SK-N-SH (cell line): ENCODE measurements at regions not wholly inside any gene's neighbourhood (a gene's known extent, or its start where the extent isn't known, plus 50 kb on each side); places are given as distances from the start of the nearest gene placed in this dataset.

Source experiments
- CTCF ChIA-PET: fragments of 300-600, 350-600 bp; formaldehyde crosslinking; extraction: SDS; loops from one replicate; lab custom pipeline; 2021; lab: Yijun Ruan, JAX
- POLR2A ChIA-PET: fragments of 350-600 bp; sonication (Branson Sonifier 250); formaldehyde crosslinking; extraction: SDS; loops from one replicate; lab custom pipeline; 2020; ENCODE audit warnings: antibody characterized with exemption, inconsistent platforms; lab: Yijun Ruan, JAX
- DNase-seq: peaks from one replicate; pipeline ENCODE4 v3.0.0; 2012
- H2AFZ ChIP-seq: fragments of 200-600 bp; sonication (generic); 2 replicates; pipeline ENCODE4 v1.8.1; 2016; ENCODE audit warnings: antibody characterized with exemption, mild to moderate bottlenecking, low read depth
- H3F3A ChIP-seq: fragments of 200-600 bp; sonication (generic); replicated peaks from 2 replicates; pipeline ENCODE3; 2016; ENCODE audit warnings: antibody characterized with exemption, mild to moderate bottlenecking; ENCODE audit not compliant: insufficient read depth
- H3K27ac ChIP-seq, 2 experiments: fragments of 200-500 bp in 1 of 2; fragments of 200-600 bp in 1 of 2; sonication (Bioruptor generic) in 1 of 2; sonication (generic), shearing (Covaris generic) in 1 of 2; 2 replicates each; pipeline versions ENCODE4 v1.5.1 to v1.6.1; 2014 to 2016; ENCODE audit warnings: low read depth in 2 of 2, inconsistent platforms in 1 of 2, low read length in 1 of 2, mild to moderate bottlenecking in 1 of 2, mixed read lengths in 1 of 2
- H3K27me3 ChIP-seq: fragments of 200-600 bp; sonication (generic), shearing (Covaris generic); 2 replicates; pipeline ENCODE4 v1.6.1; 2016; ENCODE audit warnings: mixed run types; ENCODE audit not compliant: insufficient read depth
- H3K36me3 ChIP-seq, 2 experiments: fragments of 200-500 bp in 1 of 2; fragments of 200-600 bp in 1 of 2; sonication (Bioruptor generic) in 1 of 2; sonication (generic) in 1 of 2; replicated peaks in 1 of 2; 2 replicates each; pipeline versions ENCODE3 to v1.5.1; 2014 to 2016; ENCODE audit warnings: low read length in 1 of 2, mild to moderate bottlenecking in 1 of 2; ENCODE audit not compliant: insufficient read depth in 2 of 2, control insufficient read depth in 1 of 2
- H3K4me1 ChIP-seq, 2 experiments: fragments of 200-500 bp in 1 of 2; fragments of 200-600 bp in 1 of 2; sonication (Bioruptor generic) in 1 of 2; sonication (generic), shearing (Covaris generic) in 1 of 2; 2 replicates each; pipeline versions ENCODE4 v1.5.1 to v1.6.1; 2014 to 2016; ENCODE audit warnings: low read depth in 1 of 2, low read length in 1 of 2, mixed run types in 1 of 2; ENCODE audit not compliant: insufficient read depth in 2 of 2, control insufficient read depth in 1 of 2
- H3K4me2 ChIP-seq: fragments of 200-600 bp; sonication (generic), shearing (Covaris generic); 2 replicates; pipeline ENCODE4 v1.6.1; 2017; ENCODE audit warnings: mixed run types
- H3K4me3 ChIP-seq, 2 experiments: fragments of 200-500 bp in 1 of 2; fragments of 200-600 bp in 1 of 2; sonication (Bioruptor generic) in 1 of 2; sonication (generic), shearing (Covaris generic) in 1 of 2; 2 replicates each; pipeline versions ENCODE4 v1.5.1 to v1.8.1; 2014 to 2016; ENCODE audit warnings: low read depth in 2 of 2, inconsistent platforms in 1 of 2, low read length in 1 of 2, mild to moderate bottlenecking in 1 of 2, mixed read lengths in 1 of 2, moderate library complexity in 1 of 2
- H3K79me2 ChIP-seq: fragments of 200-600 bp; sonication (generic); 2 replicates; pipeline ENCODE4 v1.8.1; 2017; ENCODE audit warnings: mild to moderate bottlenecking; ENCODE audit not compliant: insufficient read depth
- H3K9ac ChIP-seq: fragments of 200-600 bp; sonication (generic); 2 replicates; pipeline ENCODE4 v1.6.1; 2017; ENCODE audit warnings: mixed run types
- H3K9me2 ChIP-seq: fragments of 200-600 bp; sonication (generic); 2 replicates; pipeline ENCODE4 v1.6.1; 2017; ENCODE audit warnings: mixed run types
- H3K9me3 ChIP-seq: fragments of 200-600 bp; sonication (generic); 2 replicates; pipeline ENCODE4 v1.6.1; 2017; ENCODE audit warnings: mixed run types, mild to moderate bottlenecking, moderate library complexity
- H4K20me1 ChIP-seq: fragments of 200-600 bp; sonication (generic); 2 replicates; pipeline ENCODE4 v1.6.1; 2017; ENCODE audit warnings: mild to moderate bottlenecking, mixed run types; ENCODE audit not compliant: insufficient read depth
- CTCF ChIP-seq: fragments of 200-600 bp; sonication (generic); IDR thresholded peaks from 2 replicates; pipeline ENCODE4 v1.6.1; 2017; ENCODE audit warnings: antibody characterized with exemption, mild to moderate bottlenecking, moderate library complexity
- EZH2phosphoT487 ChIP-seq: fragments of 200-600 bp; sonication (generic); IDR thresholded peaks from 2 replicates; pipeline ENCODE4 v1.6.1; 2017; ENCODE audit warnings: low read depth, mixed run types, mild to moderate bottlenecking, antibody characterized with exemption, moderate library complexity, borderline replicate concordance
- FOSL2 ChIP-seq: IDR thresholded peaks from 2 replicates; pipeline ENCODE4 v1.4.0; 2012; ENCODE audit warnings: low read depth, mild to moderate bottlenecking, moderate library complexity, borderline replicate concordance
- MAX ChIP-seq: IDR thresholded peaks from 2 replicates; pipeline ENCODE4 v1.4.0; 2012; ENCODE audit warnings: low read depth
- NRF1 ChIP-seq: IDR thresholded peaks from 2 replicates; pipeline ENCODE4 v1.6.1; 2012; ENCODE audit warnings: low read depth, mild to moderate bottlenecking, low read length
- RXRA ChIP-seq: IDR thresholded peaks from 2 replicates; pipeline ENCODE4 v1.4.0; 2012; ENCODE audit warnings: low read depth, mild to moderate bottlenecking, borderline replicate concordance
- SIN3A ChIP-seq: IDR thresholded peaks from 2 replicates; pipeline ENCODE4 v1.6.1; 2012; ENCODE audit warnings: low read depth, mild to moderate bottlenecking, low read length, moderate library complexity, borderline replicate concordance
- TAF1 ChIP-seq: IDR thresholded peaks from 2 replicates; pipeline ENCODE4 v1.6.1; 2012; ENCODE audit warnings: low read depth, mild to moderate bottlenecking, low read length, moderate library complexity, borderline replicate concordance
- TCF12 ChIP-seq: IDR thresholded peaks from 2 replicates; pipeline ENCODE4 v1.4.0; 2012
- TEAD4 ChIP-seq: IDR thresholded peaks from 2 replicates; pipeline ENCODE4 v1.4.0; 2012; ENCODE audit warnings: mild to moderate bottlenecking, borderline replicate concordance; ENCODE audit not compliant: insufficient read depth
- WGBS: methylation state at CpG from one replicate; pipeline ENCODE4 v1.1.6; 2017; ENCODE audit warnings: low lambda C conversion rate; 5-methylcytosine and 5-hydroxymethylcytosine counted together
- TF ChIP-seq, protein P1 (sequence below): IDR thresholded peaks from 2 replicates; pipeline ENCODE4 v1.6.1; 2012; ENCODE audit warnings: mild to moderate bottlenecking, low read depth, low read length, moderate library complexity

GRCh38 chr1:72412286-72412685 is 129.9 kb upstream of the NEGR1 start:
- no peak overlapping the region for H2AFZ ChIP-seq
- H3K4me3 ChIP-seq, result no peak overlapping the region
- no peaks in the 10 kb centered on the region for H3F3A ChIP-seq
- DNase-seq, result no peak
- no peak overlapping the region for H3K9ac ChIP-seq
- no peaks in the 10 kb centered on the region for H3K4me1 ChIP-seq
- H3K27me3 ChIP-seq, result no peaks in the 10 kb centered on the region
- CTCF ChIA-PET, result no interaction called here
- no peaks in the 10 kb centered on the region for H3K9me2 ChIP-seq
- no peaks in the 10 kb centered on the region for H3K79me2 ChIP-seq
- H3K36me3 ChIP-seq, result no peaks in the 10 kb centered on the region
- POLR2A ChIA-PET, result no interaction called here
- no peaks in the 10 kb centered on the region for H4K20me1 ChIP-seq
- TF ChIP-seq EZH2phosphoT487 (no peak), RXRA (no peak), MAX (no peak), TEAD4 (no peak), TAF1 (no peak), TCF12 (no peak), SIN3A (no peak)
- TF ChIP-seq, protein P1, sequence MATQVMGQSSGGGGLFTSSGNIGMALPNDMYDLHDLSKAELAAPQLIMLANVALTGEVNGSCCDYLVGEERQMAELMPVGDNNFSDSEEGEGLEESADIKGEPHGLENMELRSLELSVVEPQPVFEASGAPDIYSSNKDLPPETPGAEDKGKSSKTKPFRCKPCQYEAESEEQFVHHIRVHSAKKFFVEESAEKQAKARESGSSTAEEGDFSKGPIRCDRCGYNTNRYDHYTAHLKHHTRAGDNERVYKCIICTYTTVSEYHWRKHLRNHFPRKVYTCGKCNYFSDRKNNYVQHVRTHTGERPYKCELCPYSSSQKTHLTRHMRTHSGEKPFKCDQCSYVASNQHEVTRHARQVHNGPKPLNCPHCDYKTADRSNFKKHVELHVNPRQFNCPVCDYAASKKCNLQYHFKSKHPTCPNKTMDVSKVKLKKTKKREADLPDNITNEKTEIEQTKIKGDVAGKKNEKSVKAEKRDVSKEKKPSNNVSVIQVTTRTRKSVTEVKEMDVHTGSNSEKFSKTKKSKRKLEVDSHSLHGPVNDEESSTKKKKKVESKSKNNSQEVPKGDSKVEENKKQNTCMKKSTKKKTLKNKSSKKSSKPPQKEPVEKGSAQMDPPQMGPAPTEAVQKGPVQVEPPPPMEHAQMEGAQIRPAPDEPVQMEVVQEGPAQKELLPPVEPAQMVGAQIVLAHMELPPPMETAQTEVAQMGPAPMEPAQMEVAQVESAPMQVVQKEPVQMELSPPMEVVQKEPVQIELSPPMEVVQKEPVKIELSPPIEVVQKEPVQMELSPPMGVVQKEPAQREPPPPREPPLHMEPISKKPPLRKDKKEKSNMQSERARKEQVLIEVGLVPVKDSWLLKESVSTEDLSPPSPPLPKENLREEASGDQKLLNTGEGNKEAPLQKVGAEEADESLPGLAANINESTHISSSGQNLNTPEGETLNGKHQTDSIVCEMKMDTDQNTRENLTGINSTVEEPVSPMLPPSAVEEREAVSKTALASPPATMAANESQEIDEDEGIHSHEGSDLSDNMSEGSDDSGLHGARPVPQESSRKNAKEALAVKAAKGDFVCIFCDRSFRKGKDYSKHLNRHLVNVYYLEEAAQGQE, result no peak
- H3K4me2 ChIP-seq, result no peak overlapping the region
- no peaks in the 10 kb centered on the region for H3K9me3 ChIP-seq
- H3K27ac ChIP-seq, result no peak overlapping the region

DNA sequence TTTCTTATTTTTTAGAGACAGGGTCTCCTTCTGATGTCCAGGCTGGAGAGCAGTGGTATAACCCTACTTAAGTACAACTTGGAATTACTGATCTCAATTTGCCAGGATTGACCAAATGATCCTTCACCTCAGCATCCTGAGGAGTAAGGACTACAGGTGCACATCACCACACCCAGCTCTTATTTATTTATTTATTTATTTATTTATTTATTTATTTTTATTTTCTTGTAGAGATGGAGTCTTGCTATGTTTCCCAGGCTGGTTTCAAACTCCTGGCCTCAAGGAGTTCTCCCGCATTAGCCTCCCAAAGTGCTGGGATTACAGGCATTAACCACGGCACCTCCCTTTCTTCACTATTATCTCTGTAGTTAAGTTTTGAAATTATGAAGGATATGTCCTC is 117.5 kb upstream of the NEGR1 start:
- no peak overlapping the region for H3K4me3 ChIP-seq
- no peaks in the 10 kb centered on the region for H3K36me3 ChIP-seq
- H3K4me2 ChIP-seq, result no peak overlapping the region
- H3K27ac ChIP-seq, result no peak overlapping the region
- no peaks in the 10 kb centered on the region for H3K79me2 ChIP-seq
- no peaks in the 10 kb centered on the region for H4K20me1 ChIP-seq
- H3K4me1 ChIP-seq, result peaks cover 0 to 6% of the 10 kb centered on the region in 2 experiments; a peak in 1 of 4 replicates
- no peak for DNase-seq
- no peaks in the 10 kb centered on the region for H3K9me3 ChIP-seq
- H3K9me2 ChIP-seq, result no peaks in the 10 kb centered on the region
- no peaks in the 10 kb centered on the region for H3K27me3 ChIP-seq
- TF ChIP-seq CTCF (no peak), EZH2phosphoT487 (no peak), MAX (no peak), FOSL2 (no peak), NRF1 (no peak)
- H3K9ac ChIP-seq, result no peak overlapping the region
- POLR2A ChIA-PET, result no interaction called here
- H2AFZ ChIP-seq, result no peak overlapping the region
- 79% methylated on average over 2 of the region's 2 CpGs for WGBS
- H3F3A ChIP-seq, result no peaks in the 10 kb centered on the region
- CTCF ChIA-PET, result no interaction called here
